GM23338 (cell line): ENCODE measurements at regions not wholly inside any gene's neighbourhood (a gene's known extent, or its start where the extent isn't known, plus 50 kb on each side); places are given as distances from the start of the nearest gene placed in this dataset.
A peak's percentile ranks its signal among the peaks of the same experiment; 100 is the strongest.
"Not testable (repeated sequence)": the region's sequence is repeated elsewhere in the genome, so short reads cannot be mapped to it uniquely, and the experiment has no call there.

Experiments used
- ATAC-seq: fragments of 200-7000 bp; cut with Tn5 transposase; 3 replicates; pipeline ENCODE4 v1.9.1; 2020
- DNase-seq: peaks from one replicate; pipeline ENCODE4 v3.0.0-alpha.2; 2015; ENCODE audit warnings: low spot score
- H2AFZ ChIP-seq: fragments of 200-600 bp; sonication (generic); 2 replicates; pipeline ENCODE4 v1.8.0; 2016; ENCODE audit warnings: antibody characterized with exemption, mild to moderate bottlenecking, moderate library complexity
- H3F3A ChIP-seq: fragments of 200-600 bp; sonication (generic); replicated peaks from 2 replicates; pipeline ENCODE4 v1.8.0; 2017; ENCODE audit warnings: antibody characterized with exemption, mixed run types, low read depth
- H3K27ac ChIP-seq: fragments of 200-600 bp; sonication (generic); 2 replicates; pipeline ENCODE4 v1.6.1; 2016; ENCODE audit warnings: low read depth
- H3K27me3 ChIP-seq: fragments of 200-600 bp; sonication (generic); 2 replicates; pipeline ENCODE4 v1.8.0; 2016; ENCODE audit warnings: mild to moderate bottlenecking, mixed run types, moderate library complexity; ENCODE audit not compliant: insufficient read depth
- H3K36me3 ChIP-seq: fragments of 200-600 bp; sonication (generic); 2 replicates; pipeline ENCODE4 v1.8.0; 2016; ENCODE audit warnings: mild to moderate bottlenecking; ENCODE audit not compliant: insufficient read depth
- H3K4me1 ChIP-seq: fragments of 200-600 bp; sonication (generic); 2 replicates; pipeline ENCODE4 v1.8.0; 2016; ENCODE audit warnings: mild to moderate bottlenecking, moderate library complexity; ENCODE audit not compliant: insufficient read depth
- H3K4me2 ChIP-seq: fragments of 200-600 bp; sonication (generic); 2 replicates; pipeline ENCODE4 v1.7.1; 2017; ENCODE audit warnings: mixed run types
- H3K4me3 ChIP-seq: fragments of 200-600 bp; sonication (generic); 2 replicates; pipeline ENCODE4 v1.6.1; 2016; ENCODE audit warnings: mixed run types
- H3K79me2 ChIP-seq: fragments of 200-600 bp; sonication (generic); replicated peaks from 2 replicates; pipeline ENCODE4 v1.8.0; 2017; ENCODE audit warnings: mild to moderate bottlenecking; ENCODE audit not compliant: insufficient read depth
- H3K9me2 ChIP-seq: fragments of 200-600 bp; sonication (generic); 2 replicates; pipeline ENCODE4 v1.8.0; 2017; ENCODE audit not compliant: insufficient read depth
- H4K20me1 ChIP-seq: fragments of 200-600 bp; sonication (generic); replicated peaks from 2 replicates; pipeline ENCODE4 v1.8.0; 2017; ENCODE audit warnings: mild to moderate bottlenecking; ENCODE audit not compliant: insufficient read depth
- H3K27ac Mint-ChIP-seq: 2 replicates; pipeline ENCODE4 v1.8.0; 2020; ENCODE audit warnings: inconsistent platforms, mild to moderate bottlenecking, moderate library complexity, mixed read lengths
- H3K27me3 Mint-ChIP-seq: 3 replicates; pipeline ENCODE4 v1.8.0; 2022; ENCODE audit warnings: low read depth, mild to moderate bottlenecking, moderate library complexity, mixed read lengths, inconsistent platforms; ENCODE audit not compliant: insufficient read depth, poor library complexity
- H3K36me3 Mint-ChIP-seq: 3 replicates; pipeline ENCODE4 v1.8.0; 2021; ENCODE audit warnings: low read depth, mild to moderate bottlenecking, inconsistent platforms, moderate library complexity, mixed read lengths
- H3K4me1 Mint-ChIP-seq: 3 replicates; pipeline ENCODE4 v1.8.0; 2020; ENCODE audit warnings: mild to moderate bottlenecking, inconsistent platforms, mixed read lengths
- H3K4me3 Mint-ChIP-seq: 3 replicates; pipeline ENCODE4 v1.8.0; 2021; ENCODE audit warnings: moderate library complexity, mild to moderate bottlenecking, inconsistent platforms, mixed read lengths
- H3K9me3 Mint-ChIP-seq: 3 replicates; pipeline ENCODE4 v1.8.0; 2020; ENCODE audit warnings: moderate library complexity, mild to moderate bottlenecking, inconsistent platforms, mixed read lengths
- EZH2phosphoT487 ChIP-seq: fragments of 200-600 bp; sonication (generic); IDR thresholded peaks from one replicate; pipeline ENCODE4 v1.8.1; 2018; ENCODE audit warnings: antibody characterized with exemption; ENCODE audit not compliant: unreplicated experiment
- JUNB ChIP-seq: IDR thresholded peaks from one replicate; pipeline ENCODE4 v1.6.1; 2016; ENCODE audit warnings: antibody characterized with exemption; ENCODE audit not compliant: unreplicated experiment
- NANOG ChIP-seq: IDR thresholded peaks from 2 replicates; pipeline ENCODE4 v1.6.1; 2016; ENCODE audit warnings: antibody characterized with exemption, borderline replicate concordance
- STAT1 ChIP-seq: IDR thresholded peaks from one replicate; pipeline ENCODE4 v1.6.1; 2016; ENCODE audit warnings: antibody characterized with exemption; ENCODE audit not compliant: unreplicated experiment
- TF ChIP-seq, protein P1 (sequence below): IDR thresholded peaks from one replicate; pipeline ENCODE4 v1.6.1; 2018; ENCODE audit warnings: antibody characterized with exemption; ENCODE audit not compliant: unreplicated experiment
- TF ChIP-seq, protein P2 (sequence below), 2 experiments: fragments of 200-600 bp in 1 of 2; sonication (generic) in 1 of 2; conservative IDR thresholded peaks; 2 replicates each; pipeline versions ENCODE4 v1.5.1 to v1.6.1; 2016 to 2017; ENCODE audit warnings: antibody characterized with exemption in 2 of 2, low read depth in 2 of 2, mild to moderate bottlenecking in 2 of 2, moderate library complexity in 1 of 2
- TF ChIP-seq, protein P3 (sequence below): IDR thresholded peaks from 2 replicates; pipeline ENCODE4 v1.6.1; 2016; ENCODE audit warnings: antibody characterized with exemption

DNA sequence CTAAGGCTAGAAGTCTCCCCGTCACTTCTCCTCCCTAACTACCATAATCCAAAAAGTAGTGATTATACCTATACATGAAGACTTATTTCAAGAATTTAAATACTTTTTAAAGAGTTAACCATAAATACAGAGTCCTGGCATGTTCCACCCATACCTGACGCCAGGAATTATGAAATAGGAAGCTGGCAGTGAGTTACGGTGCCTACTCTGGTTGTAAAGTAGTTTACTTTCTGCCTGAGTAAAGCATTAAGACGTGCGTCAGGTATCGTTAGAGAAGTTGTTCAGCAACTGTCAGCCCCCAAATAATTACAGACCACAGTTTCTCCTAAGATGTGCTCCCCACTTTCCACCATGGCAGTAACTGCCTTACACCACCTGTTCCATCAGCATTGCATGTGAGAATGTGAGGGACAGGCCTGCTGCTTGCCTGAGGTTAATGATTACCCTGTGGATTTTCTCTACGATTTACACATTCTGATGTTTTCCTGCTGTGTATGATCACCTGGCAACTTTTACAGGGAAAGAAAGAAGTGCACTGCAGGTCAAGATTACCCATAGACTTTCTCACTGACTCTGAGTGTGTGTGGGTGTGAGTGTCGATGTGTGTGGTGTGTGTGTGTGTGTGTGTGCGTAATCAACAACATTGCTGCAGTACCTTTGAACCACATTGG, 92.3 kb upstream of the SLC7A11 start:
- Histone ChIP-seq H3K4me3 (no peak overlapping the region), H3K4me2 (no peak overlapping the region), H3K27ac (no peak overlapping the region), H3K27me3 (no peaks in the 10 kb centered on the region), H2AFZ (peak overlapping the region; percentile 63; the same call in 1 of the 2 replicates), H3F3A (no peaks in the 10 kb centered on the region), H3K36me3 (no peaks in the 10 kb centered on the region), H3K4me1 (no peaks in the 10 kb centered on the region), H3K79me2 (no peaks in the 10 kb centered on the region), H3K9me2 (peaks cover 3% of the 10 kb centered on the region; the same call in 1 of the 2 replicates), H4K20me1 (no peaks in the 10 kb centered on the region)
- ATAC-seq (no peak), DNase-seq (no peak)
- Mint-ChIP-seq H3K9me3 (peaks cover 3% of the 10 kb centered on the region; the same call in 1 of the 3 replicates), H3K27ac (no peak overlapping the region), H3K27me3 (peaks cover 2% of the 10 kb centered on the region), H3K4me3 (no peak overlapping the region), H3K4me1 (peaks cover 4% of the 10 kb centered on the region; the same call in 2 of the 3 replicates), H3K36me3 (no peaks in the 10 kb centered on the region)
- TF ChIP-seq, protein P1, sequence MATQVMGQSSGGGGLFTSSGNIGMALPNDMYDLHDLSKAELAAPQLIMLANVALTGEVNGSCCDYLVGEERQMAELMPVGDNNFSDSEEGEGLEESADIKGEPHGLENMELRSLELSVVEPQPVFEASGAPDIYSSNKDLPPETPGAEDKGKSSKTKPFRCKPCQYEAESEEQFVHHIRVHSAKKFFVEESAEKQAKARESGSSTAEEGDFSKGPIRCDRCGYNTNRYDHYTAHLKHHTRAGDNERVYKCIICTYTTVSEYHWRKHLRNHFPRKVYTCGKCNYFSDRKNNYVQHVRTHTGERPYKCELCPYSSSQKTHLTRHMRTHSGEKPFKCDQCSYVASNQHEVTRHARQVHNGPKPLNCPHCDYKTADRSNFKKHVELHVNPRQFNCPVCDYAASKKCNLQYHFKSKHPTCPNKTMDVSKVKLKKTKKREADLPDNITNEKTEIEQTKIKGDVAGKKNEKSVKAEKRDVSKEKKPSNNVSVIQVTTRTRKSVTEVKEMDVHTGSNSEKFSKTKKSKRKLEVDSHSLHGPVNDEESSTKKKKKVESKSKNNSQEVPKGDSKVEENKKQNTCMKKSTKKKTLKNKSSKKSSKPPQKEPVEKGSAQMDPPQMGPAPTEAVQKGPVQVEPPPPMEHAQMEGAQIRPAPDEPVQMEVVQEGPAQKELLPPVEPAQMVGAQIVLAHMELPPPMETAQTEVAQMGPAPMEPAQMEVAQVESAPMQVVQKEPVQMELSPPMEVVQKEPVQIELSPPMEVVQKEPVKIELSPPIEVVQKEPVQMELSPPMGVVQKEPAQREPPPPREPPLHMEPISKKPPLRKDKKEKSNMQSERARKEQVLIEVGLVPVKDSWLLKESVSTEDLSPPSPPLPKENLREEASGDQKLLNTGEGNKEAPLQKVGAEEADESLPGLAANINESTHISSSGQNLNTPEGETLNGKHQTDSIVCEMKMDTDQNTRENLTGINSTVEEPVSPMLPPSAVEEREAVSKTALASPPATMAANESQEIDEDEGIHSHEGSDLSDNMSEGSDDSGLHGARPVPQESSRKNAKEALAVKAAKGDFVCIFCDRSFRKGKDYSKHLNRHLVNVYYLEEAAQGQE: no peak
- TF ChIP-seq, protein P2, sequence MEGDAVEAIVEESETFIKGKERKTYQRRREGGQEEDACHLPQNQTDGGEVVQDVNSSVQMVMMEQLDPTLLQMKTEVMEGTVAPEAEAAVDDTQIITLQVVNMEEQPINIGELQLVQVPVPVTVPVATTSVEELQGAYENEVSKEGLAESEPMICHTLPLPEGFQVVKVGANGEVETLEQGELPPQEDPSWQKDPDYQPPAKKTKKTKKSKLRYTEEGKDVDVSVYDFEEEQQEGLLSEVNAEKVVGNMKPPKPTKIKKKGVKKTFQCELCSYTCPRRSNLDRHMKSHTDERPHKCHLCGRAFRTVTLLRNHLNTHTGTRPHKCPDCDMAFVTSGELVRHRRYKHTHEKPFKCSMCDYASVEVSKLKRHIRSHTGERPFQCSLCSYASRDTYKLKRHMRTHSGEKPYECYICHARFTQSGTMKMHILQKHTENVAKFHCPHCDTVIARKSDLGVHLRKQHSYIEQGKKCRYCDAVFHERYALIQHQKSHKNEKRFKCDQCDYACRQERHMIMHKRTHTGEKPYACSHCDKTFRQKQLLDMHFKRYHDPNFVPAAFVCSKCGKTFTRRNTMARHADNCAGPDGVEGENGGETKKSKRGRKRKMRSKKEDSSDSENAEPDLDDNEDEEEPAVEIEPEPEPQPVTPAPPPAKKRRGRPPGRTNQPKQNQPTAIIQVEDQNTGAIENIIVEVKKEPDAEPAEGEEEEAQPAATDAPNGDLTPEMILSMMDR (conservative IDR thresholded peaks at IDR 0.05; ENCODE audit: low read depth in 2 of 2): no peak
- TF ChIP-seq JUNB: no peak
- TF ChIP-seq NANOG: no peak
- TF ChIP-seq, protein P3, sequence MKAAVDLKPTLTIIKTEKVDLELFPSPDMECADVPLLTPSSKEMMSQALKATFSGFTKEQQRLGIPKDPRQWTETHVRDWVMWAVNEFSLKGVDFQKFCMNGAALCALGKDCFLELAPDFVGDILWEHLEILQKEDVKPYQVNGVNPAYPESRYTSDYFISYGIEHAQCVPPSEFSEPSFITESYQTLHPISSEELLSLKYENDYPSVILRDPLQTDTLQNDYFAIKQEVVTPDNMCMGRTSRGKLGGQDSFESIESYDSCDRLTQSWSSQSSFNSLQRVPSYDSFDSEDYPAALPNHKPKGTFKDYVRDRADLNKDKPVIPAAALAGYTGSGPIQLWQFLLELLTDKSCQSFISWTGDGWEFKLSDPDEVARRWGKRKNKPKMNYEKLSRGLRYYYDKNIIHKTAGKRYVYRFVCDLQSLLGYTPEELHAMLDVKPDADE: no peak
- TF ChIP-seq EZH2phosphoT487: no peak
- TF ChIP-seq STAT1: no peak

DNA sequence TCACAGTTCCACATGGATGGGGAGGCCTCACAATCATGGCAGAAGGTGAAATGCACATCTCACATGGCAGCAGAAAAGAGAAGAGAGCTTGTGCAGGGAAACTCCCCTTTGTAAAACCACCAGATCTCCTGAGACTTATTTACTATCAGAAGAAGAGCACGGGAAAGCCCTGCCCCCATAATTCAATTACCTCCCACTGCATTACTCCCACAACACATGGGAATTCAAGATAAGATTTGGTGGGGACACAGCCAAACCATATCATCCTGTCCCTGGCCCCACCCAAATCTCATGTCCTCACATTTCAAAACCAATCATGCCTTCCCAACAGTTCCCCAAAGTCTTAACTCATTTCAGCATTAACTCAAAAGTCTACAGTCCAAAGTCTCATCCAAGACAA, 90.3 kb upstream of the SLC7A11 start:
- H3K4me1 ChIP-seq, H2AFZ ChIP-seq, H3F3A ChIP-seq, H3K4me3 ChIP-seq, DNase-seq, H3K9me2 ChIP-seq, H3K79me2 ChIP-seq, H4K20me1 ChIP-seq, H3K27me3 ChIP-seq, H3K9me3 Mint-ChIP-seq, ATAC-seq, H3K36me3 ChIP-seq, H3K36me3 Mint-ChIP-seq, H3K27ac ChIP-seq, H3K27ac Mint-ChIP-seq, H3K4me2 ChIP-seq, H3K4me3 Mint-ChIP-seq, H3K27me3 Mint-ChIP-seq: not testable (repeated sequence)
- H3K4me1 Mint-ChIP-seq: peaks cover 11% of the 10 kb centered on the region
